Jurkat, Clone E6-1 (cell line): ENCODE measurements at regions not wholly inside any gene's neighbourhood (a gene's known extent, or its start where the extent isn't known, plus 50 kb on each side); places are given as distances from the start of the nearest gene placed in this dataset.
"Not testable (repeated sequence)": the region's sequence is repeated elsewhere in the genome, so short reads cannot be mapped to it uniquely, and the experiment has no call there.

Experiments
- DNase-seq: peaks from one replicate; pipeline ENCODE4 v3.0.0-alpha.2; 2011; ENCODE audit warnings: low read depth, low spot score
- H3K4me3 ChIP-seq: 2 replicates; pipeline ENCODE4 v1.5.1; 2011; ENCODE audit warnings: mild to moderate bottlenecking, low read length, control low read depth, moderate library complexity

GRCh38 chr12:30578426-30578825 lies 117.2 kb downstream of the IPO8 start:
- DNase-seq: no peak
- H3K4me3 ChIP-seq: no peak overlapping the region

- DNase-seq: no peak
- no peak overlapping the region for H3K4me3 ChIP-seq
Measured at GRCh38 chr12:30573145-30573544, 122.5 kb downstream of the IPO8 start.

GRCh38 chr12:30570211-30570890 lies 125.3 kb downstream of the IPO8 start:
- DNase-seq: no peak
- H3K4me3 ChIP-seq: no peak overlapping the region

- DNase-seq: no peak
- H3K4me3 ChIP-seq: no peak overlapping the region
Measured at GRCh38 chr12:30569426-30569825, 126.2 kb downstream of the IPO8 start.

GRCh38 chr12:30568453-30568852 lies 127.2 kb downstream of the IPO8 start:
- no peak for DNase-seq
- H3K4me3 ChIP-seq: no peak overlapping the region

- DNase-seq: no peak
- no peak overlapping the region for H3K4me3 ChIP-seq
Measured at GRCh38 chr12:30567082-30567481, 128.6 kb downstream of the IPO8 start.

- H3K4me3 ChIP-seq: no peak overlapping the region
- no peak for DNase-seq
Measured at GRCh38 chr12:30564394-30564793, 131.3 kb downstream of the IPO8 start.

GRCh38 chr12:30548203-30548602 lies 147.5 kb downstream of the IPO8 start:
- DNase-seq: no peak
- no peak overlapping the region for H3K4me3 ChIP-seq

GRCh38 chr12:30546121-30546520 lies 149.5 kb downstream of the IPO8 start:
- DNase-seq: no peak
- no peak overlapping the region for H3K4me3 ChIP-seq

- DNase-seq, H3K4me3 ChIP-seq: not testable (repeated sequence)
Measured at GRCh38 chr12:30544704-30545103, 151.0 kb downstream of the IPO8 start.

- H3K4me3 ChIP-seq: no peak overlapping the region
- DNase-seq: no peak
Measured at GRCh38 chr12:30537228-30537627, 158.4 kb downstream of the IPO8 start.

GRCh38 chr12:30533558-30534265 lies 162.0 kb downstream of the IPO8 start:
- no peak overlapping the region for H3K4me3 ChIP-seq
- DNase-seq: no peak

- no peak for DNase-seq
- no peak overlapping the region for H3K4me3 ChIP-seq
Measured at GRCh38 chr12:30531731-30532678, 163.7 kb downstream of the IPO8 start.

- no peak for DNase-seq
Measured at GRCh38 chr12:30529489-30530269, 166.0 kb downstream of the IPO8 start.

GRCh38 chr12:30525171-30525570 lies 170.5 kb downstream of the IPO8 start:
- no peak for DNase-seq
- no peak overlapping the region for H3K4me3 ChIP-seq

More at GRCh38 chr12:30529489-30530269, 166.0 kb downstream of the IPO8 start:
- no peak overlapping the region for H3K4me3 ChIP-seq

GRCh38 chr12:30520285-30520684 lies 175.4 kb downstream of the IPO8 start:
- H3K4me3 ChIP-seq, DNase-seq: not testable (repeated sequence)

GRCh38 chr12:30519535-30519934 lies 176.1 kb downstream of the IPO8 start:
- no peak for DNase-seq
- no peak overlapping the region for H3K4me3 ChIP-seq

- no peak overlapping the region for H3K4me3 ChIP-seq
Measured at GRCh38 chr12:30517320-30517719, 178.3 kb downstream of the IPO8 start.

GRCh38 chr12:30515351-30515750 lies 180.3 kb downstream of the IPO8 start:
- no peak overlapping the region for H3K4me3 ChIP-seq
- DNase-seq: peak; percentile 14

More at GRCh38 chr12:30517320-30517719, 178.3 kb downstream of the IPO8 start:
- no peak for DNase-seq
